H1 (cell line): ENCODE measurements at regions not wholly inside any gene's neighbourhood (a gene's known extent, or its start where the extent isn't known, plus 50 kb on each side); places are given as distances from the start of the nearest gene placed in this dataset.
A peak's percentile ranks its signal among the peaks of the same experiment; 100 is the strongest.

Experiments
- CTCF ChIA-PET: fragments of 300-600 bp; sonication (Branson Sonifier 250); formaldehyde crosslinking; loops from one replicate; lab custom pipeline; 2021; ENCODE audit not compliant: partially characterized antibody; lab: Charles Lee
- POLR2A ChIA-PET: fragments of 300-600 bp; sonication (Branson Sonifier 250); formaldehyde crosslinking; loops from one replicate; lab custom pipeline; 2021; ENCODE audit warnings: inconsistent platforms; ENCODE audit not compliant: partially characterized antibody; lab: Charles Lee
- DNase-seq, 2 experiments: peaks; one replicate each; pipeline versions ENCODE4 v3.0.0 to v3.0.0-alpha.2; 2010 to 2022; ENCODE audit warnings: low spot score in 2 of 2, low read depth in 1 of 2, mixed read lengths in 1 of 2
- FAIRE-seq: peaks from 2 replicates; lab custom pipeline; 2011; peaks lifted over from hg19 to GRCh38; lab: Jason Lieb, UNC
- H2AFZ ChIP-seq: 2 replicates; pipeline ENCODE4 v1.8.1; 2012; ENCODE audit warnings: low read length, inconsistent platforms
- H2AK5ac ChIP-seq: 2 replicates; pipeline ENCODE4 v1.6.1; 2013; ENCODE audit warnings: low read depth, low read length
- H2BK120ac ChIP-seq: replicated peaks from 2 replicates; pipeline ENCODE3; 2013; ENCODE audit warnings: low read depth, low read length, inconsistent platforms
- H2BK12ac ChIP-seq: 2 replicates; pipeline ENCODE4 v1.6.1; 2013; ENCODE audit warnings: low read depth, low read length
- H2BK15ac ChIP-seq: 2 replicates; pipeline ENCODE4 v1.6.1; 2013; ENCODE audit warnings: low read length
- H2BK20ac ChIP-seq: 2 replicates; pipeline ENCODE4 v1.6.1; 2013; ENCODE audit warnings: low read length
- H2BK5ac ChIP-seq: 2 replicates; pipeline ENCODE4 v1.6.1; 2013; ENCODE audit warnings: low read depth, low read length
- H3K14ac ChIP-seq: 2 replicates; pipeline ENCODE4 v1.6.1; 2013; ENCODE audit warnings: inconsistent platforms; ENCODE audit not compliant: insufficient read length
- H3K18ac ChIP-seq: 2 replicates; pipeline ENCODE4 v1.6.1; 2013; ENCODE audit warnings: low read length; ENCODE audit errors: extremely low read depth
- H3K23ac ChIP-seq: 2 replicates; pipeline ENCODE4 v1.6.1; 2013; ENCODE audit warnings: inconsistent platforms; ENCODE audit not compliant: insufficient read length
- H3K23me2 ChIP-seq: 2 replicates; pipeline ENCODE4 v1.6.1; 2013; ENCODE audit warnings: low read depth, low read length
- H3K27ac ChIP-seq: 2 replicates; pipeline ENCODE4 v1.6.1; 2011; ENCODE audit warnings: low read depth, low read length, inconsistent platforms
- H3K27me3 ChIP-seq, 4 experiments: replicated peaks in 1 of 4; 1 replicate in 1 of 4; 2 replicates in 3 of 4; pipeline versions ENCODE4 v1.6.1 to v1.8.1; 2011 to 2013; ENCODE audit warnings: low read length in 3 of 4, mild to moderate bottlenecking in 3 of 4, inconsistent platforms in 2 of 4, mixed read lengths in 2 of 4, moderate library complexity in 1 of 4; ENCODE audit not compliant: control insufficient read depth in 3 of 4, insufficient read depth in 3 of 4; ENCODE audit errors: extremely low read depth in 1 of 4
- H3K36me3 ChIP-seq, 4 experiments: 2 replicates each; pipeline versions ENCODE4 v1.6.1 to v1.8.1; 2011 to 2013; ENCODE audit warnings: mild to moderate bottlenecking in 4 of 4, low read length in 3 of 4, moderate library complexity in 2 of 4, control low read depth in 1 of 4, inconsistent platforms in 1 of 4; ENCODE audit not compliant: insufficient read depth in 4 of 4, control insufficient read depth in 2 of 4
- H3K4ac ChIP-seq: replicated peaks from 2 replicates; pipeline ENCODE3; 2013; ENCODE audit warnings: low read length, low read depth, mixed read lengths, inconsistent platforms; ENCODE audit not compliant: insufficient read length
- H3K4me1 ChIP-seq, 4 experiments: replicated peaks in 1 of 4; 1 replicate in 1 of 4; 2 replicates in 3 of 4; pipeline versions ENCODE4 v1.6.1 to v1.8.1; 2011 to 2013; ENCODE audit warnings: low read length in 3 of 4, inconsistent platforms in 2 of 4, mixed read lengths in 1 of 4; ENCODE audit not compliant: insufficient read depth in 4 of 4, control insufficient read depth in 3 of 4
- H3K4me2 ChIP-seq, 2 experiments: 2 replicates each; pipeline versions ENCODE4 v1.6.1 to v1.8.1; 2011 to 2013; ENCODE audit warnings: low read depth in 2 of 2, low read length in 2 of 2, control low read depth in 1 of 2, inconsistent platforms in 1 of 2, mild to moderate bottlenecking in 1 of 2; ENCODE audit not compliant: insufficient read depth in 1 of 2
- H3K4me3 ChIP-seq, 4 experiments: fragments of 200-600, 300-600 bp in 1 of 4; sonication (generic), shearing (Covaris generic), sonication (Bioruptor Twin) in 1 of 4; 2 replicates each; pipeline versions ENCODE4 v1.5.1 to v1.8.1; 2011 to 2016; ENCODE audit warnings: low read length in 4 of 4, low read depth in 3 of 4, control low read depth in 2 of 4, inconsistent platforms in 2 of 4, mild to moderate bottlenecking in 2 of 4, mixed read lengths in 1 of 4, moderate library complexity in 1 of 4; ENCODE audit not compliant: insufficient read depth in 2 of 4; ENCODE audit errors: extremely low read depth in 1 of 4
- H3K56ac ChIP-seq: replicated peaks from 2 replicates; pipeline ENCODE3; 2013; ENCODE audit warnings: low read depth, mild to moderate bottlenecking, mixed read lengths, low read length, inconsistent platforms; ENCODE audit not compliant: insufficient read length
- H3K79me1 ChIP-seq: 2 replicates; pipeline ENCODE4 v1.6.1; 2013; ENCODE audit warnings: low read depth, low read length, control low read depth
- H3K79me2 ChIP-seq, 2 experiments: 2 replicates each; pipeline versions ENCODE4 v1.6.1 to v1.8.1; 2012 to 2013; ENCODE audit warnings: low read length in 2 of 2, mild to moderate bottlenecking in 2 of 2, inconsistent platforms in 1 of 2; ENCODE audit not compliant: insufficient read depth in 2 of 2, control insufficient read depth in 1 of 2
- H3K9ac ChIP-seq, 4 experiments: replicated peaks in 1 of 4; 1 replicate in 1 of 4; 2 replicates in 3 of 4; pipeline versions ENCODE4 v1.6.1 to v1.8.1; 2011 to 2013; ENCODE audit warnings: low read depth in 3 of 4, low read length in 3 of 4, control low read depth in 2 of 4, mild to moderate bottlenecking in 2 of 4, moderate library complexity in 2 of 4, inconsistent platforms in 1 of 4; ENCODE audit errors: extremely low read depth in 1 of 4
- H3K9me3 ChIP-seq, 2 experiments: 2 replicates each; pipeline versions ENCODE4 v1.6.1 to v1.8.1; 2012 to 2013; ENCODE audit warnings: mild to moderate bottlenecking in 2 of 2, moderate library complexity in 2 of 2, control low read depth in 1 of 2, inconsistent platforms in 1 of 2, low read depth in 1 of 2, low read length in 1 of 2, mixed read lengths in 1 of 2; ENCODE audit not compliant: insufficient read depth in 2 of 2
- H4K20me1 ChIP-seq, 2 experiments: replicated peaks in 1 of 2; 2 replicates each; pipeline versions ENCODE3 to v1.8.1; 2011 to 2013; ENCODE audit warnings: inconsistent platforms in 2 of 2, low read length in 2 of 2, mild to moderate bottlenecking in 1 of 2; ENCODE audit not compliant: insufficient read depth in 2 of 2, control insufficient read depth in 1 of 2
- H4K5ac ChIP-seq: 2 replicates; pipeline ENCODE4 v1.6.1; 2013; ENCODE audit warnings: low read length, low read depth, mixed read lengths, inconsistent platforms; ENCODE audit not compliant: insufficient read length
- H4K8ac ChIP-seq: 2 replicates; pipeline ENCODE4 v1.8.0; 2013; ENCODE audit warnings: mild to moderate bottlenecking, moderate library complexity, low read length, inconsistent platforms; ENCODE audit not compliant: insufficient read depth; ENCODE audit errors: extremely low read depth
- H4K91ac ChIP-seq: replicated peaks from 2 replicates; pipeline ENCODE3; 2013; ENCODE audit warnings: low read length, mixed read lengths, inconsistent platforms; ENCODE audit not compliant: insufficient read length
- POLR2A ChIP-seq, 2 experiments: IDR thresholded peaks; 1 replicate in 1 of 2; 2 replicates in 1 of 2; pipeline ENCODE4 v1.6.1; 2011; ENCODE audit warnings: low read depth in 2 of 2, low read length in 2 of 2, mild to moderate bottlenecking in 2 of 2; ENCODE audit errors: control extremely low read depth in 1 of 2
- POU5F1 ChIP-seq: IDR thresholded peaks from 2 replicates; pipeline ENCODE4 v1.6.1; 2011; ENCODE audit warnings: low read depth, mild to moderate bottlenecking, low read length, moderate library complexity
- SP4 ChIP-seq: IDR thresholded peaks from 2 replicates; pipeline ENCODE4 v1.6.1; 2012; ENCODE audit warnings: low read length, inconsistent platforms
- YY1 ChIP-seq: IDR thresholded peaks from 2 replicates; pipeline ENCODE4 v1.6.1; 2011; ENCODE audit warnings: low read depth, mild to moderate bottlenecking, low read length
- WGBS, 2 experiments: shearing (Covaris generic) in 1 of 2; methylation state at CpG; one replicate each; pipeline versions ENCODE4 v1.1.6 to v1.1.7; 2013 to 2015; ENCODE audit warnings: low lambda C conversion rate in 2 of 2, mixed read lengths in 2 of 2, inconsistent platforms in 1 of 2, low coverage in 1 of 2, missing lambda C conversion rate in 1 of 2; ENCODE audit not compliant: insufficient replicate concordance in 2 of 2, insufficient coverage in 1 of 2, insufficient read length in 1 of 2; ENCODE audit errors: extremely low coverage in 1 of 2, missing lambda C conversion rate in 1 of 2; 5-methylcytosine and 5-hydroxymethylcytosine counted together

DNA sequence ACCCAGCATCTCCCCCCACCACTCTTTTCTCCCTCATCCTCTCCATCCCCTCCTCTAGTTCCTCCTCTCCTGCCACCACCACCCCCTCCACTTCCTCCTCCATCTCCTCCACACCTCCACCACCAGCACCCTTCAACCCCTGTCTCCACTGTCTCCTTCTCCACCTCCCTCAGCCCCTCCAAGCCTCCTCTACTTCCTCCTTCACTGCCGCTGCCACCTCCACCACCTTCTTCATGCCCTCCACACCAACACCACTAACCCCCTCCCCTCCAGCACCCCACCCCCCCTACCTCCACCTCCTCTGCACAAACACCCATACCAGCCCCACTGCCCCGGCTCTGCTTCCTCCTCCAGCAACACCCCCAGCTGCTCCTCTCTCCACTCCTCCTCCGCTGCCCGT lies 88.0 kb downstream of the HES1 start:
- no peak for TF ChIP-seq SP4
- no peak for TF ChIP-seq POLR2A (IDR thresholded peaks at IDR 0.05; ENCODE audit: control extremely low read depth in 1 of 2, low read depth in 2 of 2, low read length in 2 of 2)
- TF ChIP-seq POU5F1 = no peak
- no peak for TF ChIP-seq YY1
- H3K4ac ChIP-seq = no peak overlapping the region
- 88% methylated on average over 3 of the region's 4 CpGs; no CpG with 5 or more reads in 1 of the 2 experiments for WGBS, 2 experiments
- H2BK5ac ChIP-seq = no peak overlapping the region
- H2AK5ac ChIP-seq = no peak overlapping the region
- H4K5ac ChIP-seq = no peak overlapping the region
- H3K27ac ChIP-seq = no peak overlapping the region
- peak overlapping the region; percentile 18 for H3K56ac ChIP-seq
- H2BK15ac ChIP-seq = no peak overlapping the region; the same call in 1 of the 2 replicates
- POLR2A ChIA-PET = interaction anchor here (1.1 kb wide), 1 partner anchor 8 kb away, joined by 3 read pairs; no protein-coding TSS in a partner anchor
- no peaks in the 10 kb centered on the region for H3K79me2 ChIP-seq
- H3K9ac ChIP-seq = no peak overlapping the region
- H4K20me1 ChIP-seq = no peaks in the 10 kb centered on the region
- no peaks in the 10 kb centered on the region for H3K79me1 ChIP-seq
- H2BK12ac ChIP-seq = 0 out of 2 replicates have a peak overlapping the region, but pooled peaks have one; percentile 60
- H3K23ac ChIP-seq = no peak overlapping the region
- no peak overlapping the region for H3K18ac ChIP-seq
- no peaks in the 10 kb centered on the region for H3K27me3 ChIP-seq
- H3K14ac ChIP-seq = no peak overlapping the region
- CTCF ChIA-PET = interaction anchor here (0.6 to 5.3 kb wide), 4 partner anchors 10 to 46 kb away, joined by 3 to 16 read pairs (median 4); no protein-coding TSS in a partner anchor
- FAIRE-seq (no peak), DNase-seq (no peak)
- H3K23me2 ChIP-seq = peaks cover 6% of the 10 kb centered on the region
- no peak overlapping the region for H2BK20ac ChIP-seq
- H3K4me3 ChIP-seq = no peak overlapping the region
- no peak overlapping the region for H4K8ac ChIP-seq
- no peak overlapping the region for H2AFZ ChIP-seq
- H3K36me3 ChIP-seq = no peaks in the 10 kb centered on the region
- no peak overlapping the region for H2BK120ac ChIP-seq
- H4K91ac ChIP-seq = peak overlapping the region; percentile 26
- H3K4me1 ChIP-seq = peaks cover 0 to 11% (median 7%) of the 10 kb centered on the region in 4 experiments; a peak in 6 of 7 replicates
- H3K9me3 ChIP-seq = no peaks in the 10 kb centered on the region
- no peak overlapping the region for H3K4me2 ChIP-seq
